ENCODE measurements at regions not wholly inside any gene's neighbourhood (a gene's known extent, or its start where the extent isn't known, plus 50 kb on each side); places are given as distances from the start of the nearest gene placed in this dataset.
A peak's percentile ranks its signal among the peaks of the same experiment; 100 is the strongest.

GRCh38 chr12:116418551-116418950, 140.6 kb upstream of the MAP1LC3B2 start:
- Histone ChIP-seq H2AK5ac (ENCODE audit: low read depth, low read length) (no peak overlapping the region), H2BK120ac (ENCODE audit: low read depth, low read length) (no peak overlapping the region), H3K9me1 (ENCODE audit: insufficient read depth, low read length) (peaks cover 5% of the 10 kb centered on the region; the same call in 1 of the 2 replicates), H2AFZ (replicated peaks; ENCODE audit: low read length, poor library complexity) (no peak overlapping the region), H3K9ac (ENCODE audit: low read depth, low read length) (no peak overlapping the region), H3K4me3 (ENCODE audit: insufficient read depth, low read depth, low read length) (no peak overlapping the region), H4K20me1 (ENCODE audit: insufficient read depth, low read length) (no peaks in the 10 kb centered on the region), H4K8ac (ENCODE audit: low read depth in 2 of 2, low read length in 2 of 2) (no peak overlapping the region), H3K9me3 (ENCODE audit: control insufficient read depth, insufficient read depth, low read length) (peaks cover 2% of the 10 kb centered on the region; the same call in 1 of the 2 replicates), H3K23ac (ENCODE audit: low read depth, low read length) (no peak overlapping the region), H3K14ac (replicated peaks; ENCODE audit: low read depth, low read length) (no peak overlapping the region), H3K18ac (ENCODE audit: low read depth, low read length) (no peak overlapping the region), H2BK5ac (ENCODE audit: low read depth, low read length, poor library complexity, severe bottlenecking) (no peak overlapping the region), H4K5ac (ENCODE audit: low read depth, low read length) (no peak overlapping the region), H3K36me3 (ENCODE audit: control insufficient read depth, insufficient read depth, low read length) (no peaks in the 10 kb centered on the region), H3K27ac (ENCODE audit: insufficient read depth, low read length) (no peak overlapping the region), H3K56ac (ENCODE audit: extremely low read depth, insufficient read depth, low read length) (no peak overlapping the region), H3K4me1 (ENCODE audit: control insufficient read depth, insufficient read depth, low read length) (peaks cover 7% of the 10 kb centered on the region), H3K4me2 (ENCODE audit: low read depth, low read length) (no peak overlapping the region), H3K4ac (ENCODE audit: low read depth, low read length) (no peak overlapping the region), H2BK15ac (ENCODE audit: low read depth, low read length) (no peak overlapping the region), H2BK20ac (ENCODE audit: low read depth, low read length) (no peak overlapping the region), H3K79me1 (ENCODE audit: low read depth in 1 of 2, low read length in 2 of 2) (no peaks in the 10 kb centered on the region), H2AK9ac (replicated peaks; ENCODE audit: low read depth, low read length, poor library complexity) (peak overlapping the region; percentile 1), H4K91ac (ENCODE audit: insufficient read depth, low read depth, low read length) (no peak overlapping the region), H3K27me3 (ENCODE audit: control insufficient read depth, insufficient read depth, low read length) (no peaks in the 10 kb centered on the region; the same call in 1 of the 2 replicates)
- ChIA-PET CTCF (no interaction called here), POLR2A (ENCODE audit: unreplicated experiment) (no interaction called here)
- BruUV-seq (replicated peaks), result no TSS peak
- dilution Hi-C loops (cut with HindIII; ENCODE audit: low sequenced_read_pairs, unreplicated experiment), result no loop called here
- in situ Hi-C loops (cut with MboI; ENCODE audit: low sequenced_read_pairs), result no loop called here
- ATAC-seq (ENCODE audit: low read depth) (no peak), DNase-seq (no peak)
- 100% methylated on average over 3 of the region's 9 CpGs; no CpG with 5 or more reads in 1 of the 2 experiments for WGBS, 2 experiments (ENCODE audit: extremely low coverage in 2 of 2, insufficient read length in 1 of 2)
- TF ChIP-seq CTCF (conservative IDR thresholded peaks at IDR 0.05; ENCODE audit: low read depth, low read length) (no peak), POLR2A (IDR thresholded peaks at IDR 0.05; ENCODE audit: low read depth, low read length) (no peak), SMC3 (IDR thresholded peaks at IDR 0.05; ENCODE audit: low read depth, low read length) (no peak), ELK1 (IDR thresholded peaks at IDR 0.05; ENCODE audit: borderline replicate concordance, low read depth, low read length) (no peak), CHD1 (IDR thresholded peaks at IDR 0.05; ENCODE audit: low read depth, low read length) (no peak), BHLHE40 (IDR thresholded peaks at IDR 0.05; ENCODE audit: low read depth, low read length) (no peak), MXI1 (IDR thresholded peaks at IDR 0.05; ENCODE audit: borderline replicate concordance, low read depth, low read length) (no peak), USF2 (IDR thresholded peaks at IDR 0.05; ENCODE audit: low read depth, low read length) (no peak), MAFK (IDR thresholded peaks at IDR 0.05; ENCODE audit: low read depth, low read length) (no peak), RFX5 (IDR thresholded peaks at IDR 0.05; ENCODE audit: low read depth, low read length) (no peak), NFE2L2 (IDR thresholded peaks at IDR 0.05; ENCODE audit: low read depth, low read length) (no peak)
- intact Hi-C loops (cut with micrococcal nuclease), result no loop called here

Measured in IMR-90 (cell line).